ENCODE measurements at regions not wholly inside any gene's neighbourhood (a gene's known extent, or its start where the extent isn't known, plus 50 kb on each side); places are given as distances from the start of the nearest gene placed in this dataset.

DNA sequence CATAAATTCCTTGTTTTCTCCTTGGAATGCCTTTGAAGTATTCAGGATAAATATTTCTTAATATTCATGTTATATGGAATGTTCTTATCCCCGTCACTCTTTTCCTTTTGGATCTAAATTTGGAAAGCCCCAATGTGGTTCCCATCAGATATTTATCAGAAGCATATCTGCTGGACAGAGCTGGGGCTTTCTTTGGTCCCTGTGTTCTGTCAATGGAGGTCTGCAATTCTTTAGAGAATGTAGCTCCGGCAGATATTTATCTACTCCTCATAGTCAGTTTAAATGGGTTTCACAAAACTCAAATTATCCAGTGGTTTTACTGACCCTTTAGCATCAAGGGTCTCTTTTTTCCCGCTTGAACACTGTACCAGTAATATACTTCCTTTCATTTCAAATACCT lies 167.8 kb upstream of the SCN7A start:
- TF ChIP-seq, protein P1, sequence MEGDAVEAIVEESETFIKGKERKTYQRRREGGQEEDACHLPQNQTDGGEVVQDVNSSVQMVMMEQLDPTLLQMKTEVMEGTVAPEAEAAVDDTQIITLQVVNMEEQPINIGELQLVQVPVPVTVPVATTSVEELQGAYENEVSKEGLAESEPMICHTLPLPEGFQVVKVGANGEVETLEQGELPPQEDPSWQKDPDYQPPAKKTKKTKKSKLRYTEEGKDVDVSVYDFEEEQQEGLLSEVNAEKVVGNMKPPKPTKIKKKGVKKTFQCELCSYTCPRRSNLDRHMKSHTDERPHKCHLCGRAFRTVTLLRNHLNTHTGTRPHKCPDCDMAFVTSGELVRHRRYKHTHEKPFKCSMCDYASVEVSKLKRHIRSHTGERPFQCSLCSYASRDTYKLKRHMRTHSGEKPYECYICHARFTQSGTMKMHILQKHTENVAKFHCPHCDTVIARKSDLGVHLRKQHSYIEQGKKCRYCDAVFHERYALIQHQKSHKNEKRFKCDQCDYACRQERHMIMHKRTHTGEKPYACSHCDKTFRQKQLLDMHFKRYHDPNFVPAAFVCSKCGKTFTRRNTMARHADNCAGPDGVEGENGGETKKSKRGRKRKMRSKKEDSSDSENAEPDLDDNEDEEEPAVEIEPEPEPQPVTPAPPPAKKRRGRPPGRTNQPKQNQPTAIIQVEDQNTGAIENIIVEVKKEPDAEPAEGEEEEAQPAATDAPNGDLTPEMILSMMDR (IDR thresholded peaks at IDR 0.05; ENCODE audit: poor library complexity, severe bottlenecking), result no peak
- Histone ChIP-seq H3K4me3 (ENCODE audit: severe bottlenecking) (no peak overlapping the region), H3K36me3 (ENCODE audit: low read depth) (no peaks in the 10 kb centered on the region), H3K9me3 (ENCODE audit: severe bottlenecking) (no peaks in the 10 kb centered on the region), H3K4me1 (ENCODE audit: insufficient read depth, poor library complexity, severe bottlenecking) (no peaks in the 10 kb centered on the region), H3K27me3 (ENCODE audit: insufficient read depth, poor library complexity, severe bottlenecking) (peaks cover 2% of the 10 kb centered on the region), H3K27ac (ENCODE audit: poor library complexity, severe bottlenecking) (no peak overlapping the region)
- DNase-seq (ENCODE audit: low spot score) (no peak), ATAC-seq (ENCODE audit: low read depth) (no peak)

DNA sequence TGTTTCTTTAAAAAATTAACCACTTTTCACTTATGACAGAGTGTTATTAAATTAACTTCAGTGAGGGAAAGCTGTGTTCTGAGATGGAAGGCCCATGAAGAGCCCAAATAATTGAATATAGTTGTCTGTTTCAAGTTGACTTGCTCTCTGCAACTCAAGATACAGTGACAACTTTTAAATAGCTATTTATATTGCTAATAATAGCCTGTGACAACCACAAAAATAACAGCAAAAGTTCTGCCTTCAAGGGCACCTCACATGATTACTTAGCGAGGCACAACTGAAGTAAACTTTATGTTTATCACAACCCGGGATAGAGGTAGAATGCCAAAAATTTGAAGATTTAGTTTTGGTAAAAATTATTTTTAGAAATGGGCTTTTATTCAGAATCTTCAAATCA lies 167.3 kb upstream of the SCN7A start:
- no peak overlapping the region for H3K4me3 ChIP-seq (ENCODE audit: severe bottlenecking)
- no peak for ATAC-seq (ENCODE audit: low read depth)
- H3K36me3 ChIP-seq (ENCODE audit: low read depth), result no peaks in the 10 kb centered on the region
- no peaks in the 10 kb centered on the region for H3K4me1 ChIP-seq (ENCODE audit: insufficient read depth, poor library complexity, severe bottlenecking)
- DNase-seq (ENCODE audit: low spot score), result no peak
- no peaks in the 10 kb centered on the region for H3K9me3 ChIP-seq (ENCODE audit: severe bottlenecking)
- no peak overlapping the region for H3K27ac ChIP-seq (ENCODE audit: poor library complexity, severe bottlenecking)
- peaks cover 2% of the 10 kb centered on the region for H3K27me3 ChIP-seq (ENCODE audit: insufficient read depth, poor library complexity, severe bottlenecking)
- TF ChIP-seq, protein P1 (IDR thresholded peaks at IDR 0.05; ENCODE audit: poor library complexity, severe bottlenecking), result no peak

DNA sequence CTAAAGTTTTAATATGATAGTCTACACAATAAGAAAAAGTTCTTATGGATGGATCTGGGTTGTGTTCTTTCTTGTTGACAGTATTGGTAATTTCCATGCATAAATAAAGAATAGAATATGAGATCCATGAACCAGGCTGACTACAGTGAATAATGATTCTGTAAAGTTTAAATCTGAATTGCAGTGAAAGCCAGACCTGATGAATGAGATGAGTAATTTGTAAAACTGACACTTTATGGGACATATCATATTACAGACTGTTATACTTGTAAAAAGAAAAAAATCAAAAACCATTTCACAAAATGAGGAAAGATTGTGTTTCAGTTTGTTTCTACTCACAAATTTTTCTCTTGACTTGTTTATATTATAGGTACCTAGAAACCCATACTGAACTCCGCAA lies 164.9 kb upstream of the SCN7A start:
- no peak for ATAC-seq (ENCODE audit: low read depth)
- no peaks in the 10 kb centered on the region for H3K4me1 ChIP-seq (ENCODE audit: insufficient read depth, poor library complexity, severe bottlenecking)
- no peak for DNase-seq (ENCODE audit: low spot score)
- TF ChIP-seq, protein P1 (IDR thresholded peaks at IDR 0.05; ENCODE audit: poor library complexity, severe bottlenecking), result no peak
- H3K36me3 ChIP-seq (ENCODE audit: low read depth), result no peaks in the 10 kb centered on the region
- H3K27me3 ChIP-seq (ENCODE audit: insufficient read depth, poor library complexity, severe bottlenecking), result peaks cover 2% of the 10 kb centered on the region
- no peaks in the 10 kb centered on the region for H3K9me3 ChIP-seq (ENCODE audit: severe bottlenecking)
- H3K27ac ChIP-seq (ENCODE audit: poor library complexity, severe bottlenecking), result no peak overlapping the region
- H3K4me3 ChIP-seq (ENCODE audit: severe bottlenecking), result no peak overlapping the region

DNA sequence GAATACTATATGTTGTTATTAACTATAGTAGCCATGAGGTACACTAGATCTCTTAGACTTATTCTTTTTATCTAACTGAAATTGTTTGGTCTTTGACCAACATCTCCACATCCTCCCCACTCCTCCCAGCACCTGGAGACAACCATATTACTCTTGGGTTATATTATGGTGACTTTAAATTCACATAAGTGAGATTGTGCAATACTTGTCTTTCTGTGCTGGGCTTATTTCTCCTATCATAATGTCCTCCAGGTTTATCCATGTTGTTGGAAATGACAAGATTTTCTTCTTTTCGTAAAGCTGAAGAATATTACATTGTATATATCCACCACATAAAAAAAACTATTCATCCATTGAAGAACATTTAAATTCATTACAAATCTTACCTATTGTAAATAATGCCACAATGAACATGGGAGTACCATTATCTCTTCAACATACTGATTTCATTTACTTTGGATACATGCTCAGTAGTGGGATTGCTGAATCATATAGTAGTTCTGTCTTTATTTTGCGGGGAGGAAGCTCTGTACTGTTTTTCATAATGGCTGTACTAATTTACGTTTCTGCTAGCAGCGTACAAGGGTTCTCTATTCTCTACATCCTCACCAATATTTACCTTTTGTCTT lies 159.2 kb upstream of the SCN7A start:
- DNase-seq (ENCODE audit: low spot score) (no peak), ATAC-seq (ENCODE audit: low read depth) (peak; percentile 79)
- no peaks in the 10 kb centered on the region for H3K27me3 ChIP-seq (ENCODE audit: insufficient read depth, poor library complexity, severe bottlenecking)

DNA sequence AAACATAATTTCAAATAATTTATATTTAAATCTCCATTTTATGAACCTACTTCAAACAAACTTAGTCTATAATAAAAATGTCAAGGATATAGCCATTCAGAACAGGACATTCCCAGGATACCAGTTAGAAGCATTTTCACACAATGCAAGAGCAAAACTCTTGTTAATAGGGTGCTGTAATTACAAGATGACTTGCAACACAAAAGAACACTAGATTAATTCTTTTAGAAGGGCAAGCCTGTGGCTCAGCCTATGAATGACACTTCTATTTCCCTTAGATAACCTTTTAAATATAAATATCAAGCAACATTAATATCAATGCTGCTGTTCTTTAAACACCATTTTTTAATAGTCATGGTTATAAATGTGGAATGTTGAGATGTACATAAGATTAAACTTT lies 157.9 kb upstream of the SCN7A start:
- no peak overlapping the region for H3K27ac ChIP-seq (ENCODE audit: poor library complexity, severe bottlenecking)
- H3K4me1 ChIP-seq (ENCODE audit: insufficient read depth, poor library complexity, severe bottlenecking), result peaks cover 4% of the 10 kb centered on the region
- H3K27me3 ChIP-seq (ENCODE audit: insufficient read depth, poor library complexity, severe bottlenecking), result no peaks in the 10 kb centered on the region
- no peaks in the 10 kb centered on the region for H3K9me3 ChIP-seq (ENCODE audit: severe bottlenecking)
- H3K36me3 ChIP-seq (ENCODE audit: low read depth), result no peaks in the 10 kb centered on the region
- DNase-seq (ENCODE audit: low spot score), result no peak
- TF ChIP-seq, protein P1 (IDR thresholded peaks at IDR 0.05; ENCODE audit: poor library complexity, severe bottlenecking), result no peak
- no peak overlapping the region for H3K4me3 ChIP-seq (ENCODE audit: severe bottlenecking)
- ATAC-seq (ENCODE audit: low read depth), result no peak

More for the DNA sequence above, 159.2 kb upstream of the SCN7A start:
- H3K27ac ChIP-seq (ENCODE audit: poor library complexity, severe bottlenecking), result no peak overlapping the region
- TF ChIP-seq, protein P1 (IDR thresholded peaks at IDR 0.05; ENCODE audit: poor library complexity, severe bottlenecking), result no peak
- no peaks in the 10 kb centered on the region for H3K9me3 ChIP-seq (ENCODE audit: severe bottlenecking)
- no peaks in the 10 kb centered on the region for H3K36me3 ChIP-seq (ENCODE audit: low read depth)
- H3K4me3 ChIP-seq (ENCODE audit: severe bottlenecking), result no peak overlapping the region
- peaks cover 4% of the 10 kb centered on the region for H3K4me1 ChIP-seq (ENCODE audit: insufficient read depth, poor library complexity, severe bottlenecking)

Measured in RWPE2 (cell line).